HG02870 (cell line): ENCODE measurements at regions not wholly inside any gene's neighbourhood (a gene's known extent, or its start where the extent isn't known, plus 50 kb on each side); places are given as distances from the start of the nearest gene placed in this dataset.

Experiments used
- ATAC-seq: cut with Tn5 transposase; IDR thresholded peaks from one replicate; pipeline ENCODE4 v1.9.1; 2021; ENCODE audit warnings: mild to moderate bottlenecking, moderate library complexity; ENCODE audit not compliant: unreplicated experiment

GRCh38 chr1:55276671-55277376, 61.7 kb upstream of the USP24 start:
- ATAC-seq, result no peak

GRCh38 chr1:55275941-55276341, 60.8 kb upstream of the USP24 start:
- ATAC-seq, result no peak

- ATAC-seq, result no peak
These were observed 60.1 kb upstream of the USP24 start for GRCh38 chr1:55275151-55275748.

GRCh38 chr1:55272994-55273393, 57.8 kb upstream of the USP24 start:
- ATAC-seq, result no peak
